Sigmoid colon (tissue), 4 donors: ENCODE measurements at regions not wholly inside any gene's neighbourhood (a gene's known extent, or its start where the extent isn't known, plus 50 kb on each side); places are given as distances from the start of the nearest gene placed in this dataset.

Source experiments
- EP300 ChIP-seq, 4 donors: sonication (generic); formaldehyde crosslinking; IDR thresholded peaks; one replicate each; pipeline ENCODE4 v1.6.1; 2017; ENCODE audit warnings: antibody characterized with exemption in 4 of 4
- POLR2A ChIP-seq, 2 donors: fragments of 450-650 bp; IDR thresholded peaks; one replicate each; pipeline ENCODE4 v1.6.1; 2016; ENCODE audit warnings: antibody characterized with exemption in 2 of 2, mild to moderate bottlenecking in 2 of 2, moderate library complexity in 2 of 2
- POLR2AphosphoS5 ChIP-seq, 4 donors: sonication (generic); formaldehyde crosslinking; IDR thresholded peaks; one replicate each; pipeline ENCODE4 v1.6.1; 2017; ENCODE audit warnings: antibody characterized with exemption in 4 of 4
- TF ChIP-seq, protein P1 (sequence below), 4 experiments: fragments of 450-650 bp in 3 of 4; fragments of 200-600 bp in 1 of 4; IDR thresholded peaks; one replicate each; pipeline ENCODE4 v1.5.1; 2016 to 2019; ENCODE audit warnings: antibody characterized with exemption in 4 of 4, mild to moderate bottlenecking in 3 of 4, moderate library complexity in 2 of 4

DNA sequence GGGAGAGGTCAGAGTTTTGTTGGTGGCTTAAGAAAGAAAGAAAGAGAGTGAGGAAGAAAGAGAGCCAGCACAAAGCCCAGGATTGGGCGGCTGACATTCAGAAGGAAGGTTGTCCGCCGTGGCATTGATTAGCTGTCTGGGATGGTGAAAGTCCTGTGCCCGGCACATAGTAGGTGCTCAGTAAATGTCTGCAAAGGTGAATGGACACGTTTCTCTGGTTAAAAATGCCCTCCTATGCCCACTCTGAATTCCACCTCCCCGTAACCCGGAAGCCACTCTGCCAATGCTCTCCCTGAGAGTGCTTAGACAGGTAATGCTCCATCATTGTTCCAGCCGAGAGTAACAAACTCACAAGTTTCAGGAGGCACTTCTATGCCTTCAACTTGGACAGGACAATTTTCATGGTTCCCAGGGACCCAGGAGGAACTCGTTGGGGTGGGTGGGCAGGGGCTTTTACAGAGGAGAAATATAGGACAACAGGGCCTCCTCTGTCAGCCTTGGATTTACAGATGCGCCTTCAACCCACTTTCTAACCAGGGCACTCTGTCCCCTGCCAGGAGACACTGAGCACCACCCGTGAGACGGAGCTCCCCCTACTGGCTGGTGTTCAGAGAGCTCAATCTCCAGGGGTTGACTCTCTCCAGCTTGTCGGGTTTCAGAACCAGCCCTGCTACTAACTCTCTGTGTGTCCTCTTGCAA, 411.5 kb upstream of the ZMIZ1 start:
- TF ChIP-seq, protein P1, sequence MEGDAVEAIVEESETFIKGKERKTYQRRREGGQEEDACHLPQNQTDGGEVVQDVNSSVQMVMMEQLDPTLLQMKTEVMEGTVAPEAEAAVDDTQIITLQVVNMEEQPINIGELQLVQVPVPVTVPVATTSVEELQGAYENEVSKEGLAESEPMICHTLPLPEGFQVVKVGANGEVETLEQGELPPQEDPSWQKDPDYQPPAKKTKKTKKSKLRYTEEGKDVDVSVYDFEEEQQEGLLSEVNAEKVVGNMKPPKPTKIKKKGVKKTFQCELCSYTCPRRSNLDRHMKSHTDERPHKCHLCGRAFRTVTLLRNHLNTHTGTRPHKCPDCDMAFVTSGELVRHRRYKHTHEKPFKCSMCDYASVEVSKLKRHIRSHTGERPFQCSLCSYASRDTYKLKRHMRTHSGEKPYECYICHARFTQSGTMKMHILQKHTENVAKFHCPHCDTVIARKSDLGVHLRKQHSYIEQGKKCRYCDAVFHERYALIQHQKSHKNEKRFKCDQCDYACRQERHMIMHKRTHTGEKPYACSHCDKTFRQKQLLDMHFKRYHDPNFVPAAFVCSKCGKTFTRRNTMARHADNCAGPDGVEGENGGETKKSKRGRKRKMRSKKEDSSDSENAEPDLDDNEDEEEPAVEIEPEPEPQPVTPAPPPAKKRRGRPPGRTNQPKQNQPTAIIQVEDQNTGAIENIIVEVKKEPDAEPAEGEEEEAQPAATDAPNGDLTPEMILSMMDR (IDR thresholded peaks at IDR 0.05) = peak; percentile 46 to 74 (median 60)
- TF ChIP-seq POLR2AphosphoS5 (IDR thresholded peaks at IDR 0.05) = peak in 2 of 4 donors; percentile 26 to 47
- TF ChIP-seq EP300 (IDR thresholded peaks at IDR 0.05) = no peak
- no peak for TF ChIP-seq POLR2A (IDR thresholded peaks at IDR 0.05)
